ENCODE measurements at regions not wholly inside any gene's neighbourhood (a gene's known extent, or its start where the extent isn't known, plus 50 kb on each side); places are given as distances from the start of the nearest gene placed in this dataset.

GRCh38 chr19:31715249-31715945 is 366.2 kb upstream of the TSHZ3 start:
- no peak for TF ChIP-seq POLR2A (IDR thresholded peaks at IDR 0.05)
- TF ChIP-seq, protein P1, sequence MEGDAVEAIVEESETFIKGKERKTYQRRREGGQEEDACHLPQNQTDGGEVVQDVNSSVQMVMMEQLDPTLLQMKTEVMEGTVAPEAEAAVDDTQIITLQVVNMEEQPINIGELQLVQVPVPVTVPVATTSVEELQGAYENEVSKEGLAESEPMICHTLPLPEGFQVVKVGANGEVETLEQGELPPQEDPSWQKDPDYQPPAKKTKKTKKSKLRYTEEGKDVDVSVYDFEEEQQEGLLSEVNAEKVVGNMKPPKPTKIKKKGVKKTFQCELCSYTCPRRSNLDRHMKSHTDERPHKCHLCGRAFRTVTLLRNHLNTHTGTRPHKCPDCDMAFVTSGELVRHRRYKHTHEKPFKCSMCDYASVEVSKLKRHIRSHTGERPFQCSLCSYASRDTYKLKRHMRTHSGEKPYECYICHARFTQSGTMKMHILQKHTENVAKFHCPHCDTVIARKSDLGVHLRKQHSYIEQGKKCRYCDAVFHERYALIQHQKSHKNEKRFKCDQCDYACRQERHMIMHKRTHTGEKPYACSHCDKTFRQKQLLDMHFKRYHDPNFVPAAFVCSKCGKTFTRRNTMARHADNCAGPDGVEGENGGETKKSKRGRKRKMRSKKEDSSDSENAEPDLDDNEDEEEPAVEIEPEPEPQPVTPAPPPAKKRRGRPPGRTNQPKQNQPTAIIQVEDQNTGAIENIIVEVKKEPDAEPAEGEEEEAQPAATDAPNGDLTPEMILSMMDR (IDR thresholded peaks at IDR 0.05): no peak
